ENCODE measurements at regions not wholly inside any gene's neighbourhood (a gene's known extent, or its start where the extent isn't known, plus 50 kb on each side); places are given as distances from the start of the nearest gene placed in this dataset.

DNA sequence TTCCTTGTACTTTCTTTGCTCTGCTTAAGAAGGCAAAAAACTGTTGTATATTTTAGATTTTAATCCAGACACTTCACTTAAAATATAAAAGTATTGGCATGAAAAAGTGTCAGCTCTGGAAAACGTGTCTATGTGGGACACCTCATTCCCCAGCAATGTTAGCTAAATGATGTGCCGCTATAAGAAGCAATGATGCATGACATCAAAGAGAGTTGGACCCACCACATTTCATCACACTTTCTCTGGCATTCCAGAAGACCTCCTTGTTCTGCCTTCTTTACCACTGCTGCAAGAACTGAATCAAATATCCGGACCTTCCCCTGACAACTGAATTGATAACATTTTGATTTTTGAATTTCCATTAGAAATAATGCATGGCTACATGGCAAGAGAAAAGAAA lies 242.4 kb upstream of the TANK start:
- DNase-seq, result no peak
- no peak overlapping the region for H3K27ac ChIP-seq
- intact Hi-C loops (cut with DNase I), result no loop called here
- no peaks in the 10 kb centered on the region for H3K4me1 ChIP-seq
- H3K9ac ChIP-seq (ENCODE audit: low read depth in 2 of 2, low read length in 2 of 2), result no peak overlapping the region
- no peaks in the 10 kb centered on the region for H3K9me3 ChIP-seq
- H3K4me3 ChIP-seq, result no peak overlapping the region
- TF ChIP-seq, protein P1, sequence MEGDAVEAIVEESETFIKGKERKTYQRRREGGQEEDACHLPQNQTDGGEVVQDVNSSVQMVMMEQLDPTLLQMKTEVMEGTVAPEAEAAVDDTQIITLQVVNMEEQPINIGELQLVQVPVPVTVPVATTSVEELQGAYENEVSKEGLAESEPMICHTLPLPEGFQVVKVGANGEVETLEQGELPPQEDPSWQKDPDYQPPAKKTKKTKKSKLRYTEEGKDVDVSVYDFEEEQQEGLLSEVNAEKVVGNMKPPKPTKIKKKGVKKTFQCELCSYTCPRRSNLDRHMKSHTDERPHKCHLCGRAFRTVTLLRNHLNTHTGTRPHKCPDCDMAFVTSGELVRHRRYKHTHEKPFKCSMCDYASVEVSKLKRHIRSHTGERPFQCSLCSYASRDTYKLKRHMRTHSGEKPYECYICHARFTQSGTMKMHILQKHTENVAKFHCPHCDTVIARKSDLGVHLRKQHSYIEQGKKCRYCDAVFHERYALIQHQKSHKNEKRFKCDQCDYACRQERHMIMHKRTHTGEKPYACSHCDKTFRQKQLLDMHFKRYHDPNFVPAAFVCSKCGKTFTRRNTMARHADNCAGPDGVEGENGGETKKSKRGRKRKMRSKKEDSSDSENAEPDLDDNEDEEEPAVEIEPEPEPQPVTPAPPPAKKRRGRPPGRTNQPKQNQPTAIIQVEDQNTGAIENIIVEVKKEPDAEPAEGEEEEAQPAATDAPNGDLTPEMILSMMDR (IDR thresholded peaks at IDR 0.05), result no peak
- no peaks in the 10 kb centered on the region for H3K27me3 ChIP-seq
- no peaks in the 10 kb centered on the region for H3K36me3 ChIP-seq

DNA sequence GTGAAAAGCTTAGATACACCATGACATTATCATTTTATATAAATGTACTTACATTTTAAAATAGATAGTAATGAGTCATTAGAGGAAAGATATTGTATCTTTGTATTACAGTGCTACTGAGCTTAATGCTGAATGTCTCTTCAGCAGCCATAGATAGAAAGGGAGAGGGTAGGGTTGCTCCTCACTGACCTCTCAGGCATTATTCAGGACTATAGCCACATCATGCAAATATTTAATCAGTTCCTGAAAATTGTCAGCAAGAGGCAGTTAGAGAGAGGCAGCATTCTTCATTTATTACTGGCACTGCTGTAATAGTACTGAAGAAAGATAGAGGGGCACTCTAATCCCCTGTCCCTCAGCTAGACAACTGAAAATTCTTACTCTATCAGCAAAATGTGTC lies 242.0 kb upstream of the TANK start:
- no peak overlapping the region for H3K27ac ChIP-seq
- H3K36me3 ChIP-seq, result no peaks in the 10 kb centered on the region
- no peak for DNase-seq
- no peaks in the 10 kb centered on the region for H3K9me3 ChIP-seq
- H3K4me3 ChIP-seq, result no peak overlapping the region
- H3K4me1 ChIP-seq, result no peaks in the 10 kb centered on the region
- no peaks in the 10 kb centered on the region for H3K27me3 ChIP-seq
- intact Hi-C loops (cut with DNase I), result no loop called here
- TF ChIP-seq, protein P1 (IDR thresholded peaks at IDR 0.05), result no peak
- H3K9ac ChIP-seq (ENCODE audit: low read depth in 2 of 2, low read length in 2 of 2), result no peak overlapping the region

DNA sequence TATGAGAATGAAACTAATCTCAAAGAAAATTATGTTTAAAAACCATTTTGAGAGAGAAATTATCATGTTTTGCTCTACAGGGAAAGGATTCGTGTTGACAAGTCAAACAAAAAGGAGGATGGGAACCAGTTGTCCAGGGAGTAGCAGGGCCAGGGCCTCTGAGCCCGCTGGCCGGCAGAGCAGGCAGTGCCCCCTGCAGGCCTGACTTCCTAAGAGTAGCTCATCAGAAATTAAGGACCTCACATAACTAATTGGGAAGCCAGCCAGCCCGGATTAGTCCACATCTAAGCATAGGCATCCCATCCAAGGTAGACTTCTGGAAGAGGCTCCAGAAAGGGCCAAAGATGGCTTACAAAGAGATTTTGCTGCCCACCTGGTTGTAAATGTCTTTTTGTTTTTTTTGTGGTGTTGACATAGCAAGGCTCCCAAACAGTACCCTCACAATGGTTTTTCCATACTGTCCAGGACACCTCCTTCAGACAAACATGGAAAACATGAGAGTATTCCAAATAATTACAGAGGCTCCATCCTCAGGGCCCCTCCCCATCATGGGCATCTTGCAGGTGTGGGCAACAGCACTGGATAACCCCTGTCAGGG lies 241.2 kb upstream of the TANK start:
- TF ChIP-seq, protein P1 (IDR thresholded peaks at IDR 0.05), result peak; percentile 40
- no peaks in the 10 kb centered on the region for H3K27me3 ChIP-seq
- intact Hi-C loops (cut with DNase I), result no loop called here
- H3K27ac ChIP-seq, result no peak overlapping the region
- H3K36me3 ChIP-seq, result no peaks in the 10 kb centered on the region
- H3K9ac ChIP-seq (ENCODE audit: low read depth in 2 of 2, low read length in 2 of 2), result no peak overlapping the region
- H3K4me3 ChIP-seq, result no peak overlapping the region
- peak; percentile 31 for DNase-seq
- H3K4me1 ChIP-seq, result no peaks in the 10 kb centered on the region
- no peaks in the 10 kb centered on the region for H3K9me3 ChIP-seq

DNA sequence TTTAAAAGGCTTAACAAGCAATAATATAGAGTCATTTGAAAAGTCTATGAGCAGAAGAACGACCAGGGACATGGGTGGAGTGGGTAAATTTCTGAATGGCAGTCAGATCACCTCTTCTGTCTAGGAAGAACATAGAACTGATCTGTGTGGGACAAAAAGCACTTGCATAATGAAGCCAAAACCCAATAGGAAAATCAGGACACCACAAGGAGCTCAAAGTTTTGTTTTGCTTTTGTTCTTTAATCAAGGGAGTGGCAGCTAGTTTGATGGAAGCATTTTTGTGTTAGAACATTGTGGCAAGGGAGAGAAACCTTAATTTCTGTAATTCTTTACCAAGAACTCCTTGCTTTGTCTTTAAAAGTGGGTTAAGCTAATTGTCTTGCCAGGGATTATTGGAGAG lies 240.2 kb upstream of the TANK start:
- H3K4me1 ChIP-seq, result no peaks in the 10 kb centered on the region
- no peak for DNase-seq
- no peaks in the 10 kb centered on the region for H3K36me3 ChIP-seq
- H3K27me3 ChIP-seq, result no peaks in the 10 kb centered on the region
- peak overlapping the region; percentile 29 for H3K27ac ChIP-seq
- H3K4me3 ChIP-seq, result no peak overlapping the region
- intact Hi-C loops (cut with DNase I), result no loop called here
- H3K9me3 ChIP-seq, result no peaks in the 10 kb centered on the region
- TF ChIP-seq, protein P1 (IDR thresholded peaks at IDR 0.05), result no peak
- H3K9ac ChIP-seq (ENCODE audit: low read depth in 2 of 2, low read length in 2 of 2), result no peak overlapping the region

DNA sequence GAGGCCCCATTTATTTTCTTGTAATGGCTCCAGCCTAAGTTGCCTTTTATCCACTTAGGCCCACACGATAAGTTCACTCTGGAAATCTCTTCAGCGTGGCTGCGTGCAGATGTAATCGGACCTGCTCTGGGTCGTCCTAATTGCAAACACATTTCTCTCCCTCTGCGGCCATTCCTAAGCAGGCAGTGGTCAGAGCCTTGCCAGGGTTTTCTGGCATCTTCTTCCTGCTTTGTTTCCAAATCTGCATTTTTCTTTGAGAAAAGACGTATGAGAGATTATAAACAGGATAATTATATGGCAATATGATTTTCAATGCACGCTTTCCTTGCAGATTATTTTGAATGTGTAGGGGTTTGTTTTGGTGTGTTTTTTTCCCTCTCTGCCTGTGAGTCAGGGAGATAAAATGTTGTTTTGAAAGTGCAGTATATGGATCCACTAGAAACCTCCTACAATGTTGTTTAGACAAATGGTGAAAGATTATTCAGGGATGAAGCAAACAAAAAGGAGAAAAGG lies 239.4 kb upstream of the TANK start:
- Histone ChIP-seq H3K27ac (peak overlapping the region; percentile 29), H3K4me1 (no peaks in the 10 kb centered on the region), H3K4me3 (no peak overlapping the region), H3K27me3 (no peaks in the 10 kb centered on the region), H3K9ac (ENCODE audit: low read depth in 2 of 2, low read length in 2 of 2) (no peak overlapping the region), H3K36me3 (no peaks in the 10 kb centered on the region), H3K9me3 (no peaks in the 10 kb centered on the region)
- TF ChIP-seq, protein P1 (IDR thresholded peaks at IDR 0.05), result no peak
- DNase-seq, result no peak
- intact Hi-C loops (cut with DNase I), result no loop called here
